ENCODE measurements at regions not wholly inside any gene's neighbourhood (a gene's known extent, or its start where the extent isn't known, plus 50 kb on each side); places are given as distances from the start of the nearest gene placed in this dataset.

DNA sequence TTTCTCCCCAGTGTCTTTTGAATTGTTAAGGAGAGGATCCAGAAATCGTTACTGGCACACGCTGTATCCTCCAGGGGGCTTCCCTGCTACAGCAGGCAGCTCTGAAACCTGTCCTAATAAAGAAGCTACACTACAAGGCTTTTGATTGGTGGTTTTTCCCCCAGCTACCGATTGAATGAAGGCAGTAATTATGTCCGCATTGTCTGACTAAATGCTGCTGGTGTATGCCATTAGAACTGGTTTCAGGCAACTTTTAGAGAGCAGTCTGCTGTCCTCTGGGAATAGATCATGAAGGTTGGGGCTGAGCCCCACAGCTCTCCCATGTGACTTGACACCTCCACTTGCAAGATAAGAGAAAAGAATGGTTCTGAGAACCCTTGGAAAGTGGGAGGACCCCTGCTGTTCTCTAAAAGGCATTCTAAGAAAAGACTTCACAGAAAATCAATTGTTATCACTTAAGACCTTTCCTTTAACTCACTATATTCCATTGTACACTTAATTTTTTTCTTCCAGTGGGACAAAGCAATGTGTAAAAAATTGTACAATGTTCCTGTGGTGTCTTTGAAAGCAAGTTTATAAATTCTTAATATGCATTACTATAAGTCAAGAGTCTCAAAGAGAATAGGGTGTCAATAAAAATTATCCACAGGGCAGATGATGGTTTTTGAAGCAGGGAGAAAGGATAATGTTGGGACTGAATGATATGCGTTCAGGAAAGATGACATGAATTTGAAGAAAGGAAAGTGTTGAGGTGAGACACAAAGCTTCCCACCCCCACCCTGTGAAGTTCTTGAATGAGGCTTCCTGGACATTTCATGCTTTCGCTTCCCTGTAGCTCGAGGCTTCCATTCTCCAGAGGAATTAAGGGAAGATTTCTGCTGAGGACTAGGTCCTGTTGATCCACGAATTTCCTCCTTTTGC, 53.0 kb upstream of the DAZL start:
- no peak for DNase-seq

DNA sequence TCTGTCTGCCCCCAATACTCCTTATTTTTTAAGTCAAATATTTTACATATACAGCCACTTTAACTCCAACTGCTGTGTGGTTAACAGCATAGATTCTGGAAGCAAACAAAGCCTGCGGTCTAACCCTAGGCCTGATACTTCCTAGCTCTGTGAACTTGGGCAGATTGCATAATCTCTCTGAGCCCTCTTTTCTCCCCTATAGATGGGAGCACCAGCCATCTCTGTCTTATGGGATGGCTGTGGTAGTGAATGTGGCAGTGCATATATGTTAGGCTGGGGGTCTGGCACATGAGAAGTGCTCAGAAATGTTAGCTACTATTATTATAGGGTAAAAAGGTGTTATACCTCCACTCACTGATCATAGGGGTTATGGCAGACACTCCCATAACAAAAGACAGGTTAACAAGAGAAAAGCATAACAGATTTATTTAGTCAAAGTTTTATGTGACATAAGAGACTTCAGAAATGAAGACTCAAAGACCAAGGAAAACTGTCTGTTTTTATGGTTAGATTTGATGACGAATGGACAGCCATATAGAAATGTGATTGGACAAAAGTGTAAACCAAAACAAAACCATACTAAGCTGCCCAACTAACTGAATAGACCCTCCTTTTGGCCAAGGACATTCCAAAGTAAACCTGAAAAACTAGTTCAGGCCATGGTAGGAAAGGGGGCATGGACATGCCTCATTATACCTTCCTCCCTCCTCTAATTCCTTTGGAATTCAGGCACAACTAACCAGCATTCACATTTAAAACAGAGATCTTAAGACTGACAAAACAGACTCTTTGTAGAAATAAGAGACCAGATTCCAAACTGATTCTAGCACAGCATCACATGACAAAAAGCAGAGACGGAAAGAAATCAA, 53.9 kb upstream of the DAZL start:
- no peak for DNase-seq

DNA sequence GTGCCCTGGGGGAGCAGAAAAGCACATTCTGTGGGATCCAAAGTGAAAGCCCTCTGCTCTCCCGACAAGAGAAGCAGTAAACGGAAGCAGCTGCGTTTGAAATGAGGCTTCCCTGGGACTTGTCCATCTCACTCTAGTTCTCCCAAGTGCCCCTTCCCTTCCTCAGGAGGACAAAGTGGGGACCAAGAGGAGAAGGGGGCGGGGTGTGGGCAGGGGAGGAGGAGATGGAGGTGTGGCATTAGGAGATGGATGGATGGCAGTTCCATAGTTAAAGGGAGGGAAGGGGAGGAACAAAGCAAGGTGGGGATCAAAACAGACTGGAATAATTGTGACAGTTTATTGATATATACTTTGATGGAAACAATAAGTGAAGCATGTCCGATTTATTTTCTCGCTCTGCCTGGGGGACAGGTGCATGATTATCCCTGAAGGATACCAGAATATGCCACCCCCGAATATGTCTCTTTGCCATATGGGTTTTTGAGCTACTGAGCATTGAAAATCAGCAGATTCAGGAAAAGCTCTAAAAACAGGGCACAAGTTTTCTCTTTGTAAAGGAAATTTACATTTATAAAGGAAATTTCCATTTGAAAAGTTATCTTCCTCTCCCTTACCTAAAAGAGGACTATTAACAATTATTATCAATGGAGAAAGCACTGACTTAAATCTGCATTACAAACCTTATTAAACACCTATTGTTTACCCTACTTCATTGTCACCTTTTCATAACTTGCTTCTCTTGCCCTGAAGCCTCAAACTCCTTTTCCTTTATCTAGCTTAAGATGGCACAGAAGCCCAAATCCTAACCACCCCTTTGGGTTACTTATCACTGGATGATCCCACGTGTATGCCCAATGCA, 58.9 kb upstream of the DAZL start:
- DNase-seq: no peak

- no peak for DNase-seq
Observed at GRCh38 chr3:16665282-16665741, 60.1 kb upstream of the DAZL start.

DNA sequence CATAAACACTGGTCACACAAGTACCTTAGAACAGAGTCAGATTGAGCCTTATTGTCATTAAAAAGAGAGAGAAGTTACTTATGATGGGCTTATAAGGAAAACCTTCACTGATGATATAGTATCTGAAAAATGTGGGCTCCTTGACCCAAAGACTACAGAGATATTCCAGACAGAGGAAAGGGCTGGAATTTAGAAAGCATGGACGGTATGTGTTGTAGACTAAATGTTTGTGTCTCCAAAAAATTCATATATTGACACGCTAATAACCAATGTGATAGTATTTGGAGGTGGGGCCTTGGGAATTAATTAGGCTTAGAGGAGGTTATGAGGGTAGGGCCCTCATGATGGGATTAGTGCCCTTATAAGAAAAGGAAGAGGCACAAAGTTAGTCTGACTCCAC, 61.0 kb upstream of the DAZL start:
- no peak for DNase-seq

GRCh38 chr3:16667633-16668032, 62.4 kb upstream of the DAZL start:
- DNase-seq: no peak

DNA sequence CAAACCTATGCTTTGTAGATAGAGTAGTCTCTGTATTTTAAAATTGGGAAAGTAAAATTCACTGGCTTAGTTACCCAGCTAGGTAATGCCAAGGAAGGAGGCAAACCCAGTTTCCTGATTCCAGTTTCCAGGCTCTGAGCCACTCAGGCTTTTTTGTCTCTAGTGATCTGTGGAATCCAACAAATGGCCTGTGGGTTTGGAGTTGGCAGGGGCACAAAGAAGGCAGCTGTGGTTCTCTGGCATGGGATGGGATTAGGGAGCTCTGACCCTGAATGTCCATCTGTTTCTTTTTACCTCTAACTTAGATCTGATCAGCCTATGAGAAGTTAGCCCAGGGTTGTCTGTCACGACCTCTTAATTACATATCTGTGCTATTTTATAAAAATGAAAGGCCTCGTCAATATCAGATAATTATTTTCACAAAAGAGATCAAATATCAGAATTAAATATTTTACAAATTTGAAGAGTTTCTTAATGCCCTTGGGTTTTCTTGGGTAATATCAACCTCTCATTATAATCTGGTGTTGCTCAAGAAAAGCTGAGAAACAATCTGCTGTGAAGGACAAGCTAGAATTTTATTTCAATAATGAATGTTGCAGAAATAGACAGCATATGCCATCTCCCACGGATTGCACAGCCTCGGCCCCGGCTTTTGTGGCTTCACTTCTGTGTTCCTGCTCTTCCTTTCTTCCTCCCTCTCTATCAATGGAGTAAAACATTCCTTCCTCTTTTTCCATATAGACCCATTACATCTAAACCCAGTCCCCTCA, 63.7 kb upstream of the DAZL start:
- no peak for DNase-seq

DNA sequence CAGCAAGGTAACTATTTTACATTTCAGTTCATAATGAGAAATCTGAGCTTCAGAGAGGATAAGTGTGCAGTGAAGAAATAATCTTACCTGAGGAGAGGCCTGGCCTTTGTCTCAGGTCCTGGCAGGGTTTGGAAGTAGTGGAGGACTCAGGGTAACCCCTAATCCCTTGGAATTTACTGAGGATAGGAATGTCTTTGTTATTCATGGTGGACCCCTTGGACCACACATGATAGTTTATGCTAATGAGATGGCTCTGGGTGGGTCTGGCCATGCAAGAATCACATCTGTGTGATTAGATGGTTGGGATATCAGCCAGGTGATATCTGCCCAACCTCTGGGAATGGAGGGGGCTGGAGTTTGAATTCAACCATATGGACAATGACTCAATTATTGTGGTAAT, 65.0 kb upstream of the DAZL start:
- DNase-seq: no peak

- no peak for DNase-seq
Observed at GRCh38 chr3:16671690-16672089, 66.5 kb upstream of the DAZL start.

DNA sequence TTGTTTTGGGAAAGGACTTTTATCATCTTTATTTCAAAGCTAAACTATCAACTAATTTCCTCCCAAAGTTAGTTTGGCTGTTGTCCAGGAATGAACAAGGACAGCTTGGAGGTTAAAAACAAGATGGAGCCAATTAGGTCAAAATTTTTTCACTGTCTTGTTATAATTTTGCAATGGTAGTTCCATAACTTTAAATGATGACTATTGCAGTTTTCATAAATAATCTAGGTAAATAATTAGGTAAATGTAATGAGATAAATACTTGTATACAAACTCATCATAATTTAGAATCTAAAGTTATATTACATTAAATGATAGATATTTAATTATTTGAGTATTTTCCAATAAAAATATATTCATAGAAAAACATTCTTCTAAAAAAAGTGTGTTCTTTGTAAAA, 68.3 kb upstream of the DAZL start:
- no peak for DNase-seq

DNA sequence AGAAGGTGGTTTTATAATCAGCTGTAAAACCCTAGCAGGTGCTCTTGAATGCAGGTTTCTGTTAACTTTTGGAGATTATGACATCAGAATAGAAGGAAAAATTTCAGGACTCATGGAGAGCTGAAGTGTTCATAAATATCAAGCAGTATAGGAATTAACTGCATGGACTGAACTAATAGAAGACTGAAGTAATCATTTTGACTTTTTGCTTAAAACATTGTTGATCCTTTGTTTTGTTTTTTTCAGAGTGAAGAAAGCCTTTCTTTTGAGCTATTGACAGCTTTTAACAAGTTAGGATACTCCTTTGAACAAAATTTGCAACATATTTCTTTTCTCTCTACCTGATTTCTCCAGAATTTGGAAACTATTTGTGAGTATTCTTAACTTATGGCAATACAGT, 70.6 kb upstream of the DAZL start:
- no peak for DNase-seq

GRCh38 chr3:16686679-16687078, 81.5 kb upstream of the DAZL start:
- DNase-seq: no peak

- no peak for DNase-seq
Observed at GRCh38 chr3:16687221-16687620, 82.0 kb upstream of the DAZL start.

DNA sequence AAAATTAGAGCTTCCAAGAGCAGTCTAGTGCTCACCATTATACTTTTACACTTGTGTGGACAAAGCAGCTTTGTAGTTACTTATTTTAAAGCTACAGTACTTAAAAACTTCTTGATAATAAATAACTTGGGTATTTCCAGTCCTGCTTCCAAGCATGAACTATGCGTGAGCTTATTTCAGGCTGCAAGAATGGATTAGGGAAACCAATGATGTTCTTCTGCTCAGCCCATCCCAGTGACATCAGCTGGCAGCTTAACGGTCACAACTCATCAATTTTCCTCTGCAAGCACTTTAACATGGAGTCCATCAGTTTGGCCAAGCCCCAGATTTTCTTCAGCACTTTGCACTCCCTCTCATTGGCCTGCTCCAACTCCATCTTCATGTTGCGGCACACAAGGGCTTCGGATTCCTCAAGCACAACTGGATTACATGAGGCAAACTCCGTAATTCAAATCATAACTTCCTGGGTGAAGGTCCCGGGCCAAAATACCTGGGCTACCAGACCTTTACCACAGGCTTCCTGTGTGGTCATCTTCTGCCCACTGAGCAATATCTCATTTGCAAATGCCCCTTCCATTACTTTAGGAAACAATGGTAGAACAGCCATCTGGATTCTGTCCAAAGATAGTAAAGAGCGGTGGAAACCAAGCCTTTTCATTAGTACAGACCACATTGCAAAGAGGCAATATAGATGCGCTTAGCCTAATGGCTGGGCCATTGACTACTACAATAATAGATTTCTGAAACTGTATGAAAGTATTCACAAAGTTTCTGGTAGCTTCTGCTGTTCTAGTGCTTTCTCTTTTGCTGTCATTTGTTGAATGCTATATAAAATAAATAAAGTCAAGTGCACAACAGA, 87.5 kb upstream of the DAZL start:
- no peak for DNase-seq

GRCh38 chr3:16693820-16694219, 88.6 kb upstream of the DAZL start:
- DNase-seq: no peak

DNA sequence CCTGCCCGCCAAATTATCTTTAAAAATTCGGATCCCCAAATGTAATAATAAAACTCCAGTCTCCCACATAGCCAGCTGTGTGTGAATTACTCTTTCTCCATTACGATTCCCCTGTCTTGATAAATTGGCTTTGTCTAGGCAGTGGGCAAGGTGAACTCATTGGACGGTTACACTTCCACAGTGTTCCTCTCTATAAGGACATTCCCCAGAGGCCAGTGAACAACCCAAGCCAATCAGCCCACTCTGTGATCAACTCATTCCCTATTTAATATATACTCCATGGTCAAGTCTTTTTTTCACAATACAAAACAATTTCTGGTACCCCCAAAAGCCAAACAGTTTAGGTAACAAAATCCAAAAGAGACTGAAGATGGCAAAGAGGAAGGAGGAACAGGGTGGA, 90.5 kb upstream of the DAZL start:
- no peak for DNase-seq

DNA sequence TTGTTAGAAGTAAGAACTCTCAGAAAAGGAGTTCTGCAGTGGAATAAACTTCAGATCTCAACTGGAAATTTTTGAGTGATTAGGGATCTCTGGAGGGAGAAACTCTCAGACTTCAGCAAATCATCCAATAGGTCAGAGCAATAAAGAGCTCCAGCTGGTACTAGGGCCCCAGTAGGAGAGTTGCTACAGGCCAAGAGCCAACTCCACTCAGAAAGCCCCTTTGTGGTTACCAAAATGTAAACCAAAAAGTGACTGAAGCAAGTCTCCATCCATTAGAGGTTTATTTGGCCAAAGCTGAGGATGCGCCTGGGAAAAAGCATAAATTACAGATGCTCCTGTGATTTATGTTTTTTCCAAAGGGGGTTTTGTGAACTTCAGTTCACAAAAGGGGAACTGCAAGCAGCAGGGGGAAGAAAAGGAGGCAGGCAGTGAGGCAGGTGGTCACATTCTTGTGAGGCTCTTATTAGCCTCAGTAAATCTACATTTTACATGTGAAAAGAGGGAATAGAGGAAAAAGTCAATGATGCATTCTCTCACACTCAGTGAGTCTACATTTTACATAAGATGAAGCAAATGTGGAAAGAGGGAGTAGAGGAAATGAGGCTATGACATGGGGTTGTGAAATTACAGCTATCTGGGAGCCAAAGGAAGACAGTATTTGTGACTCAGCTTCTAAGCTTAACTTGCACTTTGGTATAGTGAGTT, 92.4 kb upstream of the DAZL start:
- DNase-seq: no peak

- no peak for DNase-seq
Observed at GRCh38 chr3:16700651-16701050, 95.4 kb upstream of the DAZL start.

- DNase-seq: no peak
Observed at GRCh38 chr3:16704941-16705340, 99.7 kb upstream of the DAZL start.

- DNase-seq: no peak
Observed at GRCh38 chr3:16707260-16707659, 102.0 kb upstream of the DAZL start.

DNA sequence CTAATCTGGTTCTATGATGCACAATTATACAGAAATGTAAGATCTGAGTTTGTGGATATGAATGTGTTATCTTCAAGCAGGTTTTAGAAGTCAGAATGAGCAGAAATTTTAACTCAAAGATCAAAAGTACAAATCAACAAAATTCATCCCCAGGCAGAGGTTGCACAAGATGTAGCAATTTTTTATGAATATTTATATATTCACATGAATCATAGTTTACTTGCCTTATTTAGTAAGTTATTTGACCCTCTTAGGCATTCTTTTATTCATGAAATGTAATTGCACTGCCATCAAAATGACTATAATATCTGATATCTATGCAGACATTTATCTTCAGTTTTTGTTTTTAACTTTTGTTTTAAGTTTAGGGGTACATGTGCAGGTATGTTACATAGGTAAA, 103.1 kb upstream of the DAZL start:
- DNase-seq: no peak

All from activated CD4-positive, CD25-positive, alpha-beta regulatory T cell (primary cell).